ENCODE measurements at regions not wholly inside any gene's neighbourhood (a gene's known extent, or its start where the extent isn't known, plus 50 kb on each side); places are given as distances from the start of the nearest gene placed in this dataset.

DNA sequence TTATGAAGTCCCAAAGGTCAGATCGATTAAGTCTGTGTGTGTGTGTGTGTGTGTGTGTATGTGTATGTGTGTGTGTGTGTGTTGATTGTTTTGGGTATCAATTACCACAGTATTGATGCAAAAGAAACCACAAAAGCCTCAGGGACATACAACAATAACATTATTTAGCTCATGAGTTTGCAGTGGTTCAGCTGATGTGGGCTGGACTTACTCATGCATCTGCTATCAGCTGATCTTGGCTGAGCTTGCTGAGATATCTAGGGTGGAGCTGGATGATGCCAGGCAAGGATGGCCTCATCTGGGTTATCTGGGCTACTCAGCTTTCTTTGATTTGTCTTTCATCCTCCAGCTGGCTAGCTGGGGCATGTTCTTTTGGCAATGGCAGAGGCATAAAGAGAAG is 82.4 kb upstream of the PRR23C start (continued):
- TF ChIP-seq SMARCA4 (IDR thresholded peaks at IDR 0.05) (peak; percentile 57; the same call in 1 of the 2 replicates), CBX1 (IDR thresholded peaks at IDR 0.05; ENCODE audit: low read depth) (no peak), NFIC (IDR thresholded peaks at IDR 0.05) (peak; percentile 19; the same call in 1 of the 2 replicates), ATF6 (CRISPR knock-in tag; IDR thresholded peaks at IDR 0.05) (no peak), LCOR (CRISPR knock-in tag; IDR thresholded peaks at IDR 0.05) (no peak), CTBP1 (IDR thresholded peaks at IDR 0.05; ENCODE audit: borderline replicate concordance) (peak; percentile 44; the same call in 1 of the 2 replicates), MED1 (CRISPR knock-in tag; IDR thresholded peaks at IDR 0.05; ENCODE audit: borderline replicate concordance) (no peak), TRIM24 (IDR thresholded peaks at IDR 0.05) (0 out of 4 replicates have a peak, but pooled peaks of 1 of the 2 experiments have one; percentile 19), TEAD4 (IDR thresholded peaks at IDR 0.05; ENCODE audit: low read length) (peak; percentile 68), TEAD4 (CRISPR knock-in tag; IDR thresholded peaks at IDR 0.05; ENCODE audit: borderline replicate concordance) (no peak), ARID1B (IDR thresholded peaks at IDR 0.05) (peak; percentile 72), MCM5 (IDR thresholded peaks at IDR 0.05; ENCODE audit: low read depth) (no peak), ESRRA (IDR thresholded peaks at IDR 0.05; ENCODE audit: borderline replicate concordance, low read depth) (peak; percentile 44; the same call in 1 of the 2 replicates), THRAP3 (IDR thresholded peaks at IDR 0.05; ENCODE audit: borderline replicate concordance) (no peak), TCF3 (CRISPR knock-in tag; IDR thresholded peaks at IDR 0.05) (peak; percentile 54; the same call in 1 of the 2 replicates), CBFA2T3 (IDR thresholded peaks at IDR 0.05) (peak; percentile 80), ZNF324 (CRISPR knock-in tag; IDR thresholded peaks at IDR 0.05) (no peak), HCFC1 (IDR thresholded peaks at IDR 0.05; ENCODE audit: low read depth, low read length) (no peak), IRF1 (CRISPR knock-in tag; IDR thresholded peaks at IDR 0.05; ENCODE audit: borderline replicate concordance) (no peak), SLC30A9 (CRISPR knock-in tag; IDR thresholded peaks at IDR 0.05) (no peak), FOSL1 (tag; conservative IDR thresholded peaks at IDR 0.05) (peak; percentile 87), CBFA2T2 (conservative IDR thresholded peaks at IDR 0.05) (peak; percentile 72), HDGF (IDR thresholded peaks at IDR 0.05) (no peak), RCOR1 (IDR thresholded peaks at IDR 0.05; ENCODE audit: borderline replicate concordance in 1 of 2, low read depth in 2 of 2, low read length in 2 of 2) (peak in 1 of 2 experiments; percentile 77; a peak in 2 of 4 replicates), MLLT1 (IDR thresholded peaks at IDR 0.05) (peak in 1 of 2 experiments; percentile 49; a peak in 1 of 4 replicates)
- TF ChIP-seq, protein P1, sequence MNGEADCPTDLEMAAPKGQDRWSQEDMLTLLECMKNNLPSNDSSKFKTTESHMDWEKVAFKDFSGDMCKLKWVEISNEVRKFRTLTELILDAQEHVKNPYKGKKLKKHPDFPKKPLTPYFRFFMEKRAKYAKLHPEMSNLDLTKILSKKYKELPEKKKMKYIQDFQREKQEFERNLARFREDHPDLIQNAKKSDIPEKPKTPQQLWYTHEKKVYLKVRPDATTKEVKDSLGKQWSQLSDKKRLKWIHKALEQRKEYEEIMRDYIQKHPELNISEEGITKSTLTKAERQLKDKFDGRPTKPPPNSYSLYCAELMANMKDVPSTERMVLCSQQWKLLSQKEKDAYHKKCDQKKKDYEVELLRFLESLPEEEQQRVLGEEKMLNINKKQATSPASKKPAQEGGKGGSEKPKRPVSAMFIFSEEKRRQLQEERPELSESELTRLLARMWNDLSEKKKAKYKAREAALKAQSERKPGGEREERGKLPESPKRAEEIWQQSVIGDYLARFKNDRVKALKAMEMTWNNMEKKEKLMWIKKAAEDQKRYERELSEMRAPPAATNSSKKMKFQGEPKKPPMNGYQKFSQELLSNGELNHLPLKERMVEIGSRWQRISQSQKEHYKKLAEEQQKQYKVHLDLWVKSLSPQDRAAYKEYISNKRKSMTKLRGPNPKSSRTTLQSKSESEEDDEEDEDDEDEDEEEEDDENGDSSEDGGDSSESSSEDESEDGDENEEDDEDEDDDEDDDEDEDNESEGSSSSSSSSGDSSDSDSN (IDR thresholded peaks at IDR 0.05; ENCODE audit: borderline replicate concordance in 1 of 2, low read depth in 2 of 2, low read length in 2 of 2), result no peak
